ENCODE measurements at regions not wholly inside any gene's neighbourhood (a gene's known extent, or its start where the extent isn't known, plus 50 kb on each side); places are given as distances from the start of the nearest gene placed in this dataset.

GRCh38 chr7:57482-58255 is 134.7 kb upstream of the FAM20C start:
- TF ChIP-seq CTCF (IDR thresholded peaks at IDR 0.05; ENCODE audit: insufficient read depth in 1 of 2, low read depth in 1 of 2, low read length in 1 of 2, severe bottlenecking in 1 of 2, unreplicated experiment in 1 of 2) = no peak
- Histone ChIP-seq H3K27me3 (replicated peaks; ENCODE audit: control insufficient read depth, insufficient read depth, low read length) (no peaks in the 10 kb centered on the region), H3K36me3 (ENCODE audit: control insufficient read depth, insufficient read depth, low read length) (no peaks in the 10 kb centered on the region), H3K4me1 (no peaks in the 10 kb centered on the region), H3K4me3 (ENCODE audit: low read depth, low read length) (no peak overlapping the region), H3K9me3 (no peaks in the 10 kb centered on the region)
- Mint-ChIP-seq H3K36me3 (ENCODE audit: insufficient read depth, unreplicated experiment) (no peaks in the 10 kb centered on the region), H3K4me1 (ENCODE audit: low read depth, unreplicated experiment) (no peaks in the 10 kb centered on the region), H3K27ac (ENCODE audit: unreplicated experiment) (no peak overlapping the region), H3K27me3 (ENCODE audit: insufficient read depth, unreplicated experiment) (peaks cover 3% of the 10 kb centered on the region), H3K4me3 (ENCODE audit: unreplicated experiment) (no peak overlapping the region), H3K9me3 (ENCODE audit: unreplicated experiment) (no peaks in the 10 kb centered on the region)
- BruUV-seq (replicated peaks) = no TSS peak
- intact Hi-C loops (cut with micrococcal nuclease; ENCODE audit: unreplicated experiment) = no loop called here
- DNase-seq = no peak
- ChIA-PET POLR2A (no interaction called here), CTCF (no interaction called here)

- CTCF ChIA-PET = no interaction called here
- POLR2A ChIA-PET = no interaction called here
- H3K27me3 Mint-ChIP-seq (ENCODE audit: insufficient read depth, unreplicated experiment) = peaks cover 3% of the 10 kb centered on the region
- no peak overlapping the region for H3K4me3 ChIP-seq (ENCODE audit: low read depth, low read length)
- DNase-seq = no peak
- no peaks in the 10 kb centered on the region for H3K4me1 ChIP-seq
- no peak for TF ChIP-seq CTCF (IDR thresholded peaks at IDR 0.05; ENCODE audit: insufficient read depth in 1 of 2, low read depth in 1 of 2, low read length in 1 of 2, severe bottlenecking in 1 of 2, unreplicated experiment in 1 of 2)
- no peaks in the 10 kb centered on the region for H3K36me3 ChIP-seq (ENCODE audit: control insufficient read depth, insufficient read depth, low read length)
- intact Hi-C loops (cut with micrococcal nuclease; ENCODE audit: unreplicated experiment) = no loop called here
- no peaks in the 10 kb centered on the region for H3K36me3 Mint-ChIP-seq (ENCODE audit: insufficient read depth, unreplicated experiment)
- H3K27me3 ChIP-seq (replicated peaks; ENCODE audit: control insufficient read depth, insufficient read depth, low read length) = no peaks in the 10 kb centered on the region
- no peaks in the 10 kb centered on the region for H3K9me3 Mint-ChIP-seq (ENCODE audit: unreplicated experiment)
- H3K4me1 Mint-ChIP-seq (ENCODE audit: low read depth, unreplicated experiment) = no peaks in the 10 kb centered on the region
- no TSS peak for BruUV-seq (replicated peaks)
- no peak overlapping the region for H3K4me3 Mint-ChIP-seq (ENCODE audit: unreplicated experiment)
- H3K27ac Mint-ChIP-seq (ENCODE audit: unreplicated experiment) = no peak overlapping the region
- H3K9me3 ChIP-seq = no peaks in the 10 kb centered on the region
Observed at GRCh38 chr7:58316-58715, 134.1 kb upstream of the FAM20C start.

DNA sequence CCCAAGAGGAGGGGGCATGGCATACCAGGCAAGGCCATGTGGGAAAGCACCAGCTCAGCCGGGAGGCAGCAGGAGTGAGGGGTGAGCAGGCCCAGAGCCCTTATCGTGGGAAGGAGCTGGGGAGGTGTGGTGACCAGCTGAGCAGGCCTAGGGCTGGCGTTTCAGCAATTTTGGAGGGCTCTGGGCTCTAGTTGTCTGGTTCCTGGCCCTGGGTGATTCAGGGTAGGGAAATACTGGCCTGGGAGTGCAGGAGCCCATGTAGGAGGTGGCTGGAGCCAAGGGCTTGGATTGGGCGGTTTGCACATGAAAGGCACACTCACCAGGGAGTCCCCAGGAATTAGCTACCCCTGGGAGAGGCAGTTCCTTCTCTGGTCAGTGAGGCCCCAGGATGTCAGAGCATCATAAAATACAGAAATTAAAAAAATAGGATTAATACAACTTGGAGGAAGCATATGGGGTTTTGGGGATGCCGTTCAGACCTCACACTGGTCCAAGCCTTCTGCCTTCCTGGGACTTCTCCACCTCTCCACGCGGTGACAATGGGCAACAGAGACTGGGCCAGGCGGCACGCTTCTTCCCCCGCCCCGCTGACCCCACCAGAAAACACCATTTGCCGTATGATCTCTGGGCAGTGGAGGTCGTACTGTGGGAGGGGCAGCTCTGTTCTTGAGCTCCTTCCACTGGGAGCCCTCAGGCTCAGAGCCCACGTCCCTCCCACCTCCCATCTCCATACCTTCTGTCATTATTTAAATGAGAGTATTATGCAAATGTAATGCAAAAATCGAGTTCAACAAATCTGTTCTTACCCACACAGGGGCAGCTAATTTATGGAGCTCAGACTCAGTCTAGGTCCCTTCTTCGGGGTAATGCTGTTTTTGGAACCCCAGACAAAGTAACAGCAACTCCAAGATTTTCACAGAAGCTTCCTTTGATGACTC is 133.0 kb upstream of the FAM20C start:
- intact Hi-C loops (cut with micrococcal nuclease; ENCODE audit: unreplicated experiment) = no loop called here
- no peak for TF ChIP-seq CTCF (IDR thresholded peaks at IDR 0.05; ENCODE audit: insufficient read depth in 1 of 2, low read depth in 1 of 2, low read length in 1 of 2, severe bottlenecking in 1 of 2, unreplicated experiment in 1 of 2)
- H3K4me3 ChIP-seq (ENCODE audit: low read depth, low read length) = no peak overlapping the region
- no peaks in the 10 kb centered on the region for H3K4me1 ChIP-seq
- no peak overlapping the region for H3K4me3 Mint-ChIP-seq (ENCODE audit: unreplicated experiment)
- peaks cover 3% of the 10 kb centered on the region for H3K27me3 Mint-ChIP-seq (ENCODE audit: insufficient read depth, unreplicated experiment)
- H3K9me3 ChIP-seq = no peaks in the 10 kb centered on the region
- peak in 1 of 2 experiments; percentile 17 for DNase-seq
- CTCF ChIA-PET = no interaction called here
- no peaks in the 10 kb centered on the region for H3K27me3 ChIP-seq (replicated peaks; ENCODE audit: control insufficient read depth, insufficient read depth, low read length)
- POLR2A ChIA-PET = no interaction called here
- H3K9me3 Mint-ChIP-seq (ENCODE audit: unreplicated experiment) = no peaks in the 10 kb centered on the region
- H3K4me1 Mint-ChIP-seq (ENCODE audit: low read depth, unreplicated experiment) = no peaks in the 10 kb centered on the region
- no TSS peak for BruUV-seq (replicated peaks)
- no peaks in the 10 kb centered on the region for H3K36me3 ChIP-seq (ENCODE audit: control insufficient read depth, insufficient read depth, low read length)
- no peaks in the 10 kb centered on the region for H3K36me3 Mint-ChIP-seq (ENCODE audit: insufficient read depth, unreplicated experiment)
- H3K27ac Mint-ChIP-seq (ENCODE audit: unreplicated experiment) = no peak overlapping the region

Measured in Caco-2 (cell line).